GM19238 (cell line): ENCODE measurements at regions not wholly inside any gene's neighbourhood (a gene's known extent, or its start where the extent isn't known, plus 50 kb on each side); places are given as distances from the start of the nearest gene placed in this dataset.

Source experiments
- DNase-seq: peaks from one replicate; pipeline ENCODE4 v3.0.0; 2011; ENCODE audit warnings: low spot score; ENCODE audit not compliant: insufficient read length

DNA sequence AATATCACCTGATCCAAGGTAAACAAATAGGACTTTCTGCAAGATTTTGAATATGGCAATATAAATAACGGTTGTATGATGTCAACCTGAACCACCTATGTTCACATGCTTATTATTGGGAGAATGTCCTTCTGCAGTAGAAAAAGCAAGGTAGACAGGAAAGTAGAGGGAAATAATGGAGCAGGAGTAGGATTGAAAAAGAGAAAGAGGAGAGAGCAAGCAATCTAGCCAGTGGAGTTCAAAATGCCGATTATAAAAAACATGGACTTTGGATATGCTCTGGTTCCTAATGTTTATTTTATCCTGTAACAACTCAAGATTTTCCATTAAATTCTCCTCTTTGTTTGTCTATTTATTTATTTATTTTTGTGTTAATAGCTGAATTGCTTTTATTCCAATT lies 878.0 kb upstream of the KCND2 start:
- DNase-seq = no peak

DNA sequence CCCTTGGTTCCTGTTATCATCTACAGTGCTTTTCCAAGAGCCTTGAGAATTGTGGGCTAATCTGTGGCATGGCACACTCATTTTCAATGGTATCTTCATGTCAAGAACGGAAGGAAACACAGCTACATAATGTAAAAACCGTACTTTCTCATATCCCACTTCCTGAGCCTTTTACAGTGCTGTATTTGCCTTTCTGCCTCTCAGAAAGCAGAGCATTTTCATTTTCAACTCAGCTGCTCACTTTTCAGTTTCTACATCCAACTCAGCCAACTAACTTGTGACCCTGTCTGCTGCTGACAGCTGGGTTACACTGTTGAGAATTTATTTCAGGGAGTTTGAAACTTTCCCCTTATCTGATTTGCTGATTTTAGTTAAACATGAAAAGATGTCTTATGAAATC lies 875.8 kb upstream of the KCND2 start:
- DNase-seq = no peak

DNA sequence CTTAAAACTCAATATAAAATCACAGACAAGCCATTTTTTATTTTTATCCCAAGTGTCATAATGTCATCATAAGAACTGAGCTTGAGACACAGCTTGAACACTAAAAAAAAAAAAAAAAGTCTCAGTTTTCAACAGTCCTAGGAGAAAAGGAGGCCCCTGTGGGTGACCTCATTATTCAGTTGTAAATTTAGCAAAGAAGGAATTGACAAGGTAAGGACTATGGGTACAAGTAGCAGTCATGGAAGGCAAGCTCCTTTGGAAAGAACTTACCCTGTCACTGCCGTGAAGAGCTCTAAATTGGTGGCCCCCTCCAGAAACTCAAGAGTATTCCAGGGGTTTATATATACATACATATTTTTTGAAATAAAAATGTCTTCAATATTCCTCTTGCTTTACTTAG lies 864.4 kb upstream of the KCND2 start:
- DNase-seq = no peak

DNA sequence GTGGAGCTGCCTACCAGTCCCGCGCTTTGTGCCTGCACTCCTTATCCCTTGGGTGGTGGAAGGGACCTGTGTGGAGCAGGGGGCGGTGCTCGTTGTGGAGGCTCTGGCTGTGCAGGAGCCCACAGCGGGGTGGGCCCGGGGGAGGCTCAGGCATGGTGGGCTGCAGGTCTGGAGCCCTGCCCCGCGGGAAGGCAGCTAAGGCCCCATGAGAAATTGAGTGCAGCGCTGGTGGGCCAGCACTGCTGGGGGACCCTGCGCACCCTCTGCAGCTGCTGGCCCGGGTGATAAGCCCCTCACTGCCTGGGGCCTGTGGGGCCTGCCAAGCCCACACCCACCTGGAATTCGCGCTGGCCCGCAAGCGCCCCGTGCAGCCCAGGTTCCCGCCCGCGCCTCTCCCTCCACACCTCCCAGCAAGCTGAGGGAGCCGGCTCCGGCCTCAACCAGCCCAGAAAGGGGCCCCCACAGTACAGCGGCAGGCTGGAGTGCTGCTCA lies 859.6 kb upstream of the KCND2 start:
- no peak for DNase-seq

DNA sequence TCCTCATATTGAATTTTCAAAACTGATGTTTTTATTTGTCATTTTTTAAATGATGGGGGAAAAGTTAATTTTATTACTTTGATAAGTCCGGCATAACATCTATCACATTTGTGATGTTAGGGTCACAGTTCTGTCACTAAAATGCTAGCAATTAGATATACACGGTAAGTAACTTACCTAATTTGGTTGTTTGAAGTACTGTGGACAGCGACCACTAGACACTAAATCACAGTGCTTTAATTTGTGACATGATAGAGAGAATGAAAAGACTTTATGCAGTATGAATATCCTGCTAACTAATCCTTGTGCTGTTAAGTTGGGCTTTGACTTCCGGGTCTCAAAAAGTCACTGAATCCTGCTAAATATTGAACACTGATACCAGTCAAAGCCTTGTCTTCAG lies 857.3 kb upstream of the KCND2 start:
- no peak for DNase-seq

DNA sequence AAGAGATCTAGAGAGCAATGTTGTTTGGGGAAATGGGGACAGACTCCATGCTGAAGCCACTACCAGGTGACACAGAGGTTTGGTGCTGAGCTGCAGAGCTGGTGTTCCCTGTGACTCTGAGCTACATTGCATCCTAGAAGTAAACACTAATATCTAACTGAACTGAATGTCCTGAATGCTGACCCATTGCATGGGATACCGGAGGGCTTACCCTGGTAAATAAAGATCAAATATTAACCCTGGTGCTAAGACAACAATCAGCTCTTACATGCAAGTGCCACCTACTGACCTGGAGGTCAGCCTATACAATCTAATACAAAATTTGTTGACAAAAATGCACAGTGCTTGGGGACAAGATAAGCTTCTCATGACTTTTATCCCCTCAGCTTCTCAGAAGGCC lies 851.3 kb upstream of the KCND2 start:
- DNase-seq = no peak

DNA sequence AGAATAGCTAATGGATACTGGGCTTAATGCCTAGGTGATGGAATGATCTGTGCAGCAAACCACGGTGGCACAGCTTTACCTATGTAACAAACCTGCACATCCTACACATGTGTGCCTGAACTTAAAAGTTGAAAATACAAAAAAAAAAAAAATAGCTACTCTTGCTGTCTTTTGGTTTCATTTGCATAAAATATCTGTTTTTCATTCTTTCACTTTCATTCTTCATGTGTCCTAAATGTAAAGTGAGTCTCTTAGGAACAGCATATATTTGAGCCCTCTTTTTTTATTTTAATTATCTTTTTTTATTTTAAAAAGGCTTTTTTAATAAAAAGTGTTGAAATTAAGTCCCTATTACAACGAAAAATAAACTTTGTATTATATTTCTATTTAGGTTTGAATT lies 836.1 kb upstream of the KCND2 start:
- no peak for DNase-seq

DNA sequence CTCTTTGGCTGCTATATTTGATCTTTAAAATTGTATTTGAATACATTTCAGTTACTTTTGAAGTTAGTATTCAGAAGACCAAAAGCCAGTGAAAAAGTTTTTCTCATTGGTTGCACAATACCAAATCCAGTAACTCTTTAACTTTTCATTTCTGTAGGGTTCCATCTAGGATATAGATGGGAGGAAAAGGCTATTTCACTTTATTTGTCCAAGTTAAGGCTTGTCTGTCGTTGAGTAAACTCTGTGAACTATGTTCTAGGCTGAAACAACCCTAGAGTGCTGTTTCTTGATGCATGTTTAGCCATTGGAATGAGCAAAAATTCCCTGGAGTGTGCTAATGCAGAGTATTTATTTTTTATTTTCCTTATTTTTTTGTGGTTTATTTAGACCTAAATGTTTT lies 834.7 kb upstream of the KCND2 start:
- no peak for DNase-seq

DNA sequence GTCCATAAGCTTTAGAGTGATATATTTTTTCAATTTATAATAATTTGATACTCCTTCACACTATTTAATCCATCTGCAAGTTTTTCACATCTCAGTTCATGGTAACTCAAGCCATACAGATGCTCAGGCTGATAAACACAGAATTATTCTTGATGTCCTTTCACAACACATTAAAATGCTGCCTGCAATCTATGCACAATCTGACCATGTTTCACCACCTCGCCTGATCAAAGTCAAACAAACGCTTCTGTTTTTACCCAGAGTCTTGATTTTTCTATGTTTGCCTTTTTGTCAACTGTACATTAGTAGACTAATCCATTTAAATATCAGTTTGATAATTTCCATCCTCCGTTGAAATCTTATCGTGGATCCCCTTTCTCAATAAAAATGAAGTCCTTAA lies 833.8 kb upstream of the KCND2 start:
- DNase-seq = no peak

DNA sequence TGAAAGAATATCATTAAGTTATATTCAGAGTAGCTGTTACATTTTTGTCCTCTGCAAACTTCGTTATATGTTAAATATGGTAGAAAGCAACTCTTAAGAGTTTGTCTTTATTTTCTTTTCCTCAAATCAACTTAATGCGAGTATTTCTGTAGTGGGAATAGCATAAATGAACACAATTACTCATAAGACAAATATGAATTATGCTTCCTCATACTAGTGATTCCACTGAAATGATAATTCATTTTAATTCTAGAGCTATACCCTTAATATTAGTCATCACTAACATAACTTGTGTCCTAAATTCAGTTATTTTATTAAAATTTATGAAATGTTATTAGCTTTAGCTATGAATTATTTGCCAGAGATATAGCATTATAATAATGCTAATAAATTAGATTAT lies 820.6 kb upstream of the KCND2 start:
- no peak for DNase-seq

DNA sequence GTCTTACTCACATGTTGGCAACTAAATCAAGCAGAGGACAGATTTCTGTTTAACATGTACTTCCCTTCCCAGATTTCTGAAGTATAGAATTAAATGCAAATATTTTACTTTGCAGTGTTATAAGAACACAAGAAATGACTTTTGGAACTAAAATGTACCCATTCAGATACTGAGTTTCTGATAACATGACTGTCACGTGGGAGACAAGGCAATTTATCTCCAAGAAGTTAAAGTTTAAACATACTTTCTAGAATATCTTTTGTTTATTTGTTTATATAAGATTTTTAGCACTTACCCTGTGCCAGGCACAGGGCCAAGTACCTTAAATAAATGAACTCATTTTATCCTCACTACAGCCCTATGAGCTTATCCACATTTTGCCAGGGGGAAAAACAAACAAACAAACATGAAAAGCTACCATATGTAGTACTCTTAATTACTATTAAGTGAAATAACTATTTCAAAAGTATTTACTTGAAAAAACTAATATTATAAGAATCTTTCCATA lies 807.1 kb upstream of the KCND2 start:
- DNase-seq = no peak

DNA sequence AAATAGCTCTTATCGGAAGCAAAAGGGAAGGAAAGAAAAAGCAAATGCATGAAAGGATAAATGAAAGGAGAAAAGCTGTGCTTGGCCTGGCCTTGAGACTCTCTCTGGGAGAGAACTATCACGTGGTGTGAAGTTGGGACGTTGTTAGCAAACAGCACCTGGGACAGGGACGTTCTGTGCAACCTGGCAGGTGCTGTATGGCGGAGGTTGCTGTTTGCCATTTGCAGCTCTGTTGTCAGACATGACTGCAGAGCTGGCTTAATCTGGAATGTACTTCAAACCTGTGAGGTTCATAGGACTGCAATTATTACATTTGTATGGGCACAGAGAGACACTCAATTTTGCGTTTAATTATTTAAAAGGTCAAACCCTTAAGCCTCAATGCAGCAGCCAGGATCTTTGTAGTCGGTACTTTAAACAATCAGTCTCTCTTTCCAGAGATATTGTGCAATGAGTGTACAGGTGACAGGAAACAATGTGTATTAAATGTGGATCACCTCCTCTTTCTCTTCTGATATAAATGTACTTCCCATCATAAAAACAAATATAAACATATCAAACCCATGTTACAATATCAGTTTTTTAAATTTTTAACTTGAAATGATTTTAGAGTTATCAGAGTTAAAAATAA lies 800.5 kb upstream of the KCND2 start:
- no peak for DNase-seq

DNA sequence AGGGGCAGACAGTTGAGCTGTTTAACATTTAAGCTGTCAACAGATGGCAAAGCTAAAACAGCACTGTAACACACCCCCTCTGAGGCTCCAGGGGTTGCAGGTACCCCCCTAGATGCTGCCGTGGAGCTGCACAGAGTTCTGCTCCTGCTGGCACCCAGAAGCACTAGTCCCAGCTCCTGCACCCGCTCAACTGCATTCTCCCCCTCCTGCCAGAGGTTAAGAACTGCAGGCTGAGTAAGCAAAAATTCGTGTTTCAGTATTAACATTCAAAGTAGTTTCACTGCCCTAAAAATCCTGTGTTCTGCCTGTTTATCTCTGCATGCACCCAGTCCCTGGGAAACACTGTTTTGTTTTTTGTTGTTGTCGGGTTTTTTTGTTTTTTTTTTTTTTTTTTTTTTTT lies 790.8 kb upstream of the KCND2 start:
- peak; percentile 0 for DNase-seq

DNA sequence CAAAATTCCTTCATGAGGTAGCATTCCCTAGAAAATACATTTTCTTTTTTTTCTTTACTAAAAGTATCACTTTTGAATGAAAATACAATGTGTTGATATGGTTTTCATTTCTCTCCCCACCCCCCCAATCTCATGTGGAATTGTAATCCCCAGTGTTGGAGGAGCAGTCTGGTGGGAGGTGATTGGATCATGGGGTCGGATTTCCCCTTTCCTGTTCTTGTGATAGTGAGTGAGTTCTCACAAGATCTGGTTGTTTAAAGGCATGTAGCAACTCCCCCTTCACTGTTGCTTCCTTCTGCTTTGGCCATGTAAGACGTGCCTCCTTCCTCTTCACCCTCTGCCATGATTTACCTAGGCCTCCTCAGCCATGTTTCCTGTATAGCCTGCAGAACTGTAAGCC lies 790.3 kb upstream of the KCND2 start:
- DNase-seq = no peak

DNA sequence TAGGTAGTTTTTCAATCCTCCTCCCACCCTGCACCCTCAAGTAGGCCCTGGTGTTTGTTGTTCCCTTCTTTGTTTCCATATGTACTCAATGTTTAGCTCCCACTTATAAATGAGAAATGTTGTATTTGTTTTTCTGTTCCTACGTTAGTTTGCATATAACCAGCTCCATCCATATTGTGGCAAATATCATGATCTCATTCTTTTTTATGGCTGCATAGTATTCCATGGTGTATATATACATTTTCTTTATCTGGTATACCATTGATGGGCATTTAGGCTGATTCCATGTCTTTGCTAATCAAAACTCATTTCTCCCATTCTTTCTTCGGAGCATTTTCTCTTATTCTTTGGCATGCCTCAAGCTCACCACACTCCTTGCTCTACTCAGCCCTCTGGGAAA lies 789.6 kb upstream of the KCND2 start:
- DNase-seq = no peak

DNA sequence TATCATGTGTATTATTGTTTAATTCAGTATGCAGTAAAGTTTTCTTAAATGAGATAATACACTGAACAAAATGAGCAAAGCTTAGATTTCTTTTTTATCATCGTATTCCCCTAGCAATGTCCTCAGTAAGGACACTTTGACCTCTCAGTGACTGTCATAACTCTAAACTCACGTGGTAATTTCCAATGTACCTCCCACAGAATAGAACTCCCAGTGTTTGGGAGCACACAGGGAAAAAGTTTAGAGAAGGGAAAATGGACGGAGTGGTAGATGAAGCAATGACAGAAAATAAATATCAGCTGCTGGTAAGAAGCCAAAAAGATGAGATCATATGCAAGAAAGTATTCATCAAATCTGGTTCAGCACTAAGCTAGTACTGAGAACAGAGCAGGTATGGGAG lies 758.6 kb upstream of the KCND2 start:
- no peak for DNase-seq

DNA sequence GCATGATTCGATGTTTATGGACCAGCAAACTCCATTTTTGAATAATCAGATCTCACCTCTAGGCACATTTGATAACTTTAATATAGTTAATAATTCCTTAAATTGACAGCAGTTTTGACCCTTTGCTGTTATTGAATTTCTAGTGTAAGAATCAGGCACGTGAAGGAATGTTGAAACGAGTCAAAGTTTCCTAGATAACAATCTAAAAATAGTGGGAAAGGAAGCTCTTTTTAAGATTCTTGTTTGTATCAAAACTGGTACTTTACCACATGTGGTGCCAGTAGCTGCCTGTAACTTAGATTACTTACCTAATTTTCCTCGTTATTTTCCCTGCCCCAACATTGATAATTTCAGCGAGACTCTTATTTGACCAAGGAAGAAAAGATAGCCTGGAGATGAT lies 757.8 kb upstream of the KCND2 start:
- no peak for DNase-seq

DNA sequence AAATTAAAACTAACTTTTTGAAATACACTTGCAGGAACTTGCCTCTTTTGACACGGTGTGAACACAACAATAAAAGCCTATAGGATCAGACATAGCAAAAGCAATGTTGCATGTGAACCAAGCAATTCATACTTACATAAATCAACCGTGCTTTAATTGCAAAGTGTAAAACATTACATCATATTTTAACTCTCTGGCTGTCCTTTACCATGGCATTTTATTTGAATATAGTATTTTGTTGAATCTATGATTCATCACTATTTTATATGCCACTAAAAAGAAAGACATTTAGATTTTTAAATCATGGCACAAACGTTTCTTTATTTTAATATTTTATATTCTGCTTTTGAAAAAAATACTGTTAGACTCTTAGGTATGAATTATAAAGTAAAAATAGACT lies 757.0 kb upstream of the KCND2 start:
- DNase-seq = no peak

DNA sequence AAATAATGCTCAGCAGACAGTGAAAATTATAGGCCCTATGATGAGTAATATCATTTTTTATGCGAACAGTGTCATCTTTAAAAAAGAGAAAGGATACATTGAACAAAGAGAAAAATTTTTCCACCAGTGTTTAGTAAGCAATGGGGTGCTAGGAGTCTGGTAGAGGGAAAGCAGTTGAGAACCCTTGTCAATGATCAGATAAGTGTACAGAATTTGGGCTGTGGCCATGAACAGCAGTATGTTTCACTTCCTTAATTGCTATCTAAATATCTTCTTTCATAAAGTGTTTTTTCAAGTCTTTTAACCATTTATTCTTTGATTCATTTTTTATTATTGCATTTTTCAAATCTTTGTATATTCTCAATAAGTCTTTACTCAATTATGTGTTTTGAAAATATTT lies 750.7 kb upstream of the KCND2 start:
- no peak for DNase-seq

DNA sequence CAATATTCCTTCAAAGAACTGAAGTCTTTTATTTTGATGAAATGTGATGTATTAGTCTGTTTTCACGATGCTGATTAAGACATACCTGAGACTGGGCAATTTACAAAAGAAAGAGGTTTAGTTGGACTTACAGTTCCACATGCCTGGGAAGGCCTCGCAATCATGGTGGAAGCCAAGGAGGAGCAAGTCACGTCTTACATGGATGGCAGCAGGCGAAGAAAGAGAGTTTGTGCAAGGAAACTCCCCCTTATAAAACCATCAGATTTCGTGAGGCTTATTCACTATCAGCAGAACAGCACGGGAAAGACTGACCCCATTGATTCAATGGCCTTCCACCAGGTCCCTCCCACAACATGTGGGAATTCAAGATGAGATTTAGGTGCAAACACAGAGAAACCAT lies 750.3 kb upstream of the KCND2 start:
- DNase-seq = no peak

DNA sequence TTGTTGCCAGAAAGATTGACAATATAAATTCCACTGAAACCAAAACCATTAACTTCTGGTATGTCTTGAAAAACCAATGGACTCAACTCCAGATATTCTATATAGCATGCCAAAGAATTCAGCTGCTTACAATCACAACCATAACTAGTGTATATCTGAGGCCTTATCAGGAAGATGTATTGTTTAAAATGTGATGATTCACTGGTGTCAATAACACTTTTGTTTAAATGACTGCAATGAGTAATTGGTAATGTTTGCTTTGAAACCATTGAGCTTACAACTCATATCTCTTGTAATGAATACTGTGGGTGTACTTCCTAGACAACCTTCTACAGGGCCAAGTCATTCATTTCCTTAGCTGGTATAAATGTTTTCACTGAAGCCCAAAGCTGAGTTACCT lies 727.9 kb upstream of the KCND2 start:
- no peak for DNase-seq

DNA sequence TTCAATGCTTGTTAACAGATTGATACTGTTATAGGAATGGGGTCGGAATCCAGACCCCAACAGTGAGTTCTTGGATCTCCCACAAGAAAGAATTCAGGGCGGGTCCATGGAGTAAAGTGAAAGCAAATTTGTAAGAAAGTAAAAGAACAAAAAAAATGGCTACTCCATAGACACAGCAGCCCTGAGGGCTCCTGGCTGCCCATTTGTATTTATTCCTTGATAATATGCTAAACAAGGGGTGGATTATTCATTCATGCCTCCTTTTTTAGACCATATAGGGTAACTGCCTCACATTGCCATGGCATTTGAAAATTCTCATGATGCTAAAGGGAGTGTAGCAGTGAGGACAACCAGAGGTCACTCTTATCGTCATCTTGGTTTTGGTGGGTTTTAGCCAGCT lies 717.2 kb upstream of the KCND2 start:
- no peak for DNase-seq

DNA sequence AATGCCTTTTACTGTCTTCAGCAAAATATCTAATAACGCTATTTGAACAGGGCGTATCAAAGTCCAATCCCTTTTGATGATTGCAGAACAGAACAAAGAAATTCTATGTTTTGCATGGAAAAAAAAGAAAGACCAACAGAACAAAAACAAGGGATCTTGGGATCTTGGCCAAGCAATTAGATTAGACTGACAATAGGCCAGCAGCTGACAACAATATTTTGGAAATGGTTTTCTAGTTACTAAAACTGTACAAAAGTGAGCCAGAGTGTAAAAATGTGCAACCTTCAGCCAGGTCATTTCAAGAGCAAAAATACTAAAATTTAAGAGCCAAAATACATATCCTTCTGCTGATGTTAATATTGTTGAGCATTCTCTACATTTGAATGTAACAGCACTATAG lies 716.5 kb upstream of the KCND2 start:
- no peak for DNase-seq

DNA sequence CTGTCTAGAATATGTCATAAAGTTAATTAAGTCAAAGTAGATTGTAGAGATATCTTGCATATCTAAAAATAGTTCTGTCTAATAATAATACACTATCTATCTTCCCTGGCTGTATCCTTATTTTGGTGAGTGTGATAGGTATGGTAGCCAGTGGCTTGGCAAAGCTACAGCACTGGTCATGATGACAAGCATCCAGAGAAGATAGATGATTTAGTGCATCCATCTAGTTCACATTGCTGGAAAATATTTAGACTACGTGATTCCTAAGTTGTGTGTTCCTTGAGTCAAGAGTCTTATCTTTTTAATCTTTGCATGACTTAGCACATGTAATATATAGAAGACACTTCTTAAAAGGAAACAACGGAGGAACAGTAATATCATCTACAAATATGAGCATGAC lies 711.2 kb upstream of the KCND2 start:
- no peak for DNase-seq
